ENCODE measurements at regions not wholly inside any gene's neighbourhood (a gene's known extent, or its start where the extent isn't known, plus 50 kb on each side); places are given as distances from the start of the nearest gene placed in this dataset.
A peak's percentile ranks its signal among the peaks of the same experiment; 100 is the strongest.

DNA sequence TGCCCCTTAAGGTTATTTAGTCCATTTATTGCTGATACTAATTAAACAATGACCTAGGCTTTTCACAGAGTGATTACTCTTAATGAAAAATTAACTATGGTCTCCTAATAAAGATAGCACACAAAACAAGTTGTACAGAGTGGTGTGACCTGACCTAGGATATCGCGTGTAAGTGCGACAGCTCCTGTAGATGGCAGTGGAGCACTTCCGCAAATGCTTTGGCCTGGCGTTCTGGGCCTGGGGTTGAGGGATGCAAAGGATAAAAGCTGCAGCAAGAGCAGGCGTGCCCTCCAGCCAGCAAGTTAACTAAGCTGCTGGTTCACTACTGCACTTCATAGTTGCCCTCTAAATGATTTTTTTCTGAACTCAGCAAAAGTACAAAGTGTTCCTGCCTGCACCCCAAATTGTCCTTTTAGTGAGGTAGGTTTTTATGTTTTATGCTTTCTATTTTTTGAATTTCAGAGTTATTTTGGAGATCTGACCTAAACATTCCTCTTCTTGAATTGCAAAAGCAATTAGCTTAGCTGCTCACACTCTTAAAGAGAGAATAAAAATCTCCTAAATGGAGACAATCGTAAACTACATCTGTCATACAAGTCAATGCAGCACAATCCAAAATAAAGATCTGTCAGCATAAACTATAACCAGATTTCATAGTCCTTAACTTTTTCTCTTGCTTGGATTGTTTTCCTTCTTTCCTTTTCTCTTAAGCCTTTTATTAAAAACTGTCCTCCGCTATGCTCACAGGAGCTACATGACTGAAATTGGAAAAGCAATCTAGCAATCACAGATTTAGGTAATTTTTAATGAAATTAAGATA lies 379.6 kb downstream of the LRIG3 start:
- TF ChIP-seq, protein P1, sequence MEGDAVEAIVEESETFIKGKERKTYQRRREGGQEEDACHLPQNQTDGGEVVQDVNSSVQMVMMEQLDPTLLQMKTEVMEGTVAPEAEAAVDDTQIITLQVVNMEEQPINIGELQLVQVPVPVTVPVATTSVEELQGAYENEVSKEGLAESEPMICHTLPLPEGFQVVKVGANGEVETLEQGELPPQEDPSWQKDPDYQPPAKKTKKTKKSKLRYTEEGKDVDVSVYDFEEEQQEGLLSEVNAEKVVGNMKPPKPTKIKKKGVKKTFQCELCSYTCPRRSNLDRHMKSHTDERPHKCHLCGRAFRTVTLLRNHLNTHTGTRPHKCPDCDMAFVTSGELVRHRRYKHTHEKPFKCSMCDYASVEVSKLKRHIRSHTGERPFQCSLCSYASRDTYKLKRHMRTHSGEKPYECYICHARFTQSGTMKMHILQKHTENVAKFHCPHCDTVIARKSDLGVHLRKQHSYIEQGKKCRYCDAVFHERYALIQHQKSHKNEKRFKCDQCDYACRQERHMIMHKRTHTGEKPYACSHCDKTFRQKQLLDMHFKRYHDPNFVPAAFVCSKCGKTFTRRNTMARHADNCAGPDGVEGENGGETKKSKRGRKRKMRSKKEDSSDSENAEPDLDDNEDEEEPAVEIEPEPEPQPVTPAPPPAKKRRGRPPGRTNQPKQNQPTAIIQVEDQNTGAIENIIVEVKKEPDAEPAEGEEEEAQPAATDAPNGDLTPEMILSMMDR (IDR thresholded peaks at IDR 0.05; ENCODE audit: low read depth, low read length, missing control alignments): peak; percentile 85
- DNase-seq (ENCODE audit: extremely low read depth, low read depth): peak; percentile 91
- H3K4me3 ChIP-seq (replicated peaks; ENCODE audit: low read depth, low read length): no peak overlapping the region

DNA sequence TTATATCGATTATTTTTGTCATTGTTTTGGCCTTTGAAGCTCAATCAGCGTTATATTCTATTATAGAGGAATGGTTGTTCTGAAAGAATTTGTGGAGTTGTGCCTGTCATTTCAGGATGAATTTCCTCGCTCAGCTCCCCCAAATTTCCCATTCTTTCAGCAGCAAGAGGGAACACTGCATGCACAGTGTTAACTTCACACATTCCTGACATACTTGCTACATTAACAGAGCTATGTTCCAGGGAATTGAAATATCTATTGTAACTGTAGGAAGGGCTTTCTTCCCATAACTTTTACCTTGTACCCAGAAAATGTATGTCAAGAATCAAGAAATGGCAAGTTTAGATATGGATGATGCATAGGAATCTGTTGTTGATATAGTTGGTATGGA lies 379.0 kb downstream of the LRIG3 start:
- H3K4me3 ChIP-seq (replicated peaks; ENCODE audit: low read depth, low read length): no peak overlapping the region
- TF ChIP-seq, protein P1 (IDR thresholded peaks at IDR 0.05; ENCODE audit: low read depth, low read length, missing control alignments): no peak
- no peak for DNase-seq (ENCODE audit: extremely low read depth, low read depth)

DNA sequence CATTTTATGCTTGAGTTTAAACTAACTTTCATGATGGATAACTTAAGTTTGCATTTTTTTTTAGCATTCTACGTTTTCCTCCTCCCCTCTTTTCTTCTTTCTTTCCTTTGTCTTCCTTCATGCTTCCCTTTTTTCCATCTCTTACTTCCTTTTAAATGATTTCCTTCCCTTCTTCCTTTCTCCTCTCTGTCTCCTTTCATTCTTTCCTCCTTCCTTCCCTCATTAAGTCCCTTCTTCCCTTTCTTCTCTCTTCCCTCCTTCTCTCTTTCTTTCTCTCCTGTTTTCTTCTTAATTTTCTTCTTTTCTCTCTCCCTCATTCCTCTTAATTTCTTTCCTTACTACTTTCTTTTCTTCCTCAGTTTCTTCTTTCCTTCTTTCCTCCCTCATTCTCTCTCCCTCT lies 376.0 kb downstream of the LRIG3 start:
- DNase-seq (ENCODE audit: extremely low read depth, low read depth): no peak
- TF ChIP-seq, protein P1 (IDR thresholded peaks at IDR 0.05; ENCODE audit: low read depth, low read length, missing control alignments): no peak
- H3K4me3 ChIP-seq (replicated peaks; ENCODE audit: low read depth, low read length): no peak overlapping the region

DNA sequence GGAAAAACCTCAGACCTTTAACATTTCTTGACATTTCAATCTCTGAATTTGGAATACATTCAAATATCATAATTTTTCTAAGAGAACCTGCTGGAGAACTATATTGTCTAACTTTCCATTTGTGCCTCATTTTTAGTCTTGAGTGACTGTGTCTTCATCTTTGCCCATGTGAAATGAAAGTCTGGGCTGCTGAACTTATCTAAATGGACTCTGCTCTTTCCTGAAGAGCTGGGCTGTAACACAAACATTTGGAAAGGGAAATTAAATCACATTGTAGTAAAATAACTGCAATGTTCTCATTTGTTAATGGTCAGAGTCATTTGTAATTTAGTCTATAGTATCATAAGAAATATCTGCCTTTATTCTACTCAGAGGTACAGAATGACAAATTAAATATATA lies 373.1 kb downstream of the LRIG3 start:
- TF ChIP-seq, protein P1 (IDR thresholded peaks at IDR 0.05; ENCODE audit: low read depth, low read length, missing control alignments): no peak
- DNase-seq (ENCODE audit: extremely low read depth, low read depth): no peak
- no peak overlapping the region for H3K4me3 ChIP-seq (replicated peaks; ENCODE audit: low read depth, low read length)

DNA sequence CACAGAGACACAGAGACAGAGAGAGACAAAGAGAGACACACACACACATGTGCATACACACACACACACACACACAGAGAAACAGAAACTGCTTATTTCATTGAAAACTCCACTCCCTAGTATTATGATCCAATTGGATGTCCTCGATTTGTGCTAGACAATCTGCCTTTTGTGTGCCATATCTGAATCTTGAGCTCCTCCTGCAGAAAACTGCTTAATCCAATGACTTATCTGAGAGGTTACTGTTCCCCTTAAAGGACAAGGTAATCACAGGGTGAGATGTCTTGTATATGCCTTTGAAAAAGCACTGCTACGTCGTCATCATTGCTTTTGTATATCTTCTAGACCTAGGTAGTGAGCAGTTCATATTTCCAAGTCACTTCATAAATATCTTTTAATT lies 371.5 kb downstream of the LRIG3 start:
- no peak overlapping the region for H3K4me3 ChIP-seq (replicated peaks; ENCODE audit: low read depth, low read length)
- TF ChIP-seq, protein P1 (IDR thresholded peaks at IDR 0.05; ENCODE audit: low read depth, low read length, missing control alignments): no peak
- no peak for DNase-seq (ENCODE audit: extremely low read depth, low read depth)

DNA sequence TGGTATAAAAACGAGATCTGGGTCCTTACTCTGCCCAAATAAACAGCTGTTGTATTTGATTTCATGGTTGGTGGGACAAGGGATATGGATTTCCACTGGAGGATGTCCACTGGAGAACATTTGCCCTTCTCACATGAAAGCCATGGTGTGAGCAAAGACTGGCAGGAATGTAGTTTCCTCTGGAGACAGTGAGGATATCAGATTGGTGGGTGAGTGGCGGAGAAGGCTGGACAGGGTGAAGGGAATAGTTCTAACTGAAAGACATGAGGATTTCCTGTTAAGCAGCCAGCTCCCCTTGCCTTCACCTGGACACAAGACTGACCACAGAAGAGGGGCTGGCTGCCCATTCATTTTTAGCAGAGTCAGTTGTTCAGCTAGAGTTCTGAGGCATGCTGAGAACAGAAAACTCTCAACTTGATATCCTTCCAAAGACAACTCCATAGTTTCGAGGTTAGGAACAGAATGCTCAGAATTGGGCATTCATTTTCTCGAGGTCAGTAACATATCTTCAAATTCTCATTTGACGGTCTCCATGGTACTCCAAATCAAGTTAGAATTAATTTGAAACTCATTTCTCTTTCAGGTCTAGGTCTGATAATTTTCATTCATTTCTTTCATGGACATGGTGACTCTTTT lies 365.7 kb downstream of the LRIG3 start:
- DNase-seq (ENCODE audit: extremely low read depth, low read depth): no peak
- TF ChIP-seq, protein P1 (IDR thresholded peaks at IDR 0.05; ENCODE audit: low read depth, low read length, missing control alignments): no peak
- H3K4me3 ChIP-seq (replicated peaks; ENCODE audit: low read depth, low read length): no peak overlapping the region

Data from HFF-Myc (cell line).